DND-41 (cell line): ENCODE measurements at regions not wholly inside any gene's neighbourhood (a gene's known extent, or its start where the extent isn't known, plus 50 kb on each side); places are given as distances from the start of the nearest gene placed in this dataset.
"Not testable (repeated sequence)": the region's sequence is repeated elsewhere in the genome, so short reads cannot be mapped to it uniquely, and the experiment has no call there.

Source experiments
- ATAC-seq: fragments of 200-7000 bp; cut with Tn5 transposase; 3 replicates; pipeline ENCODE4 v1.9.1; 2021; ENCODE audit warnings: low read depth; ENCODE audit not compliant: insufficient read depth
- DNase-seq: peaks from one replicate; pipeline ENCODE4 v3.0.0-alpha.2; 2020
- H2AFZ ChIP-seq: 2 replicates; pipeline ENCODE4 v1.6.0; 2012; ENCODE audit warnings: low read depth, low read length
- H3K27ac ChIP-seq: 2 replicates; pipeline ENCODE4 v1.5.1; 2012; ENCODE audit warnings: low read length, inconsistent platforms
- H3K27me3 ChIP-seq: fragments of 200-600 bp; sonication (generic); 2 replicates; pipeline ENCODE4 v1.6.0; 2012; ENCODE audit warnings: low read length, mild to moderate bottlenecking, inconsistent platforms; ENCODE audit not compliant: insufficient read depth, poor library complexity
- H3K36me3 ChIP-seq: 2 replicates; pipeline ENCODE4 v1.5.1; 2012; ENCODE audit warnings: low read length, inconsistent platforms; ENCODE audit not compliant: insufficient read depth
- H3K4me1 ChIP-seq: 2 replicates; pipeline ENCODE4 v1.5.1; 2012; ENCODE audit warnings: mild to moderate bottlenecking, low read length; ENCODE audit not compliant: insufficient read depth
- H3K4me2 ChIP-seq: 2 replicates; pipeline ENCODE4 v1.6.0; 2012; ENCODE audit warnings: mild to moderate bottlenecking, moderate library complexity, low read length, inconsistent platforms; ENCODE audit not compliant: insufficient read depth
- H3K4me3 ChIP-seq, 2 experiments: fragments of 200-600 bp in 1 of 2; shearing (Covaris generic) in 1 of 2; 2 replicates each; pipeline ENCODE4 v1.5.1; 2012 to 2016; ENCODE audit warnings: inconsistent platforms in 2 of 2, low read length in 2 of 2, mild to moderate bottlenecking in 2 of 2, low read depth in 1 of 2, moderate library complexity in 1 of 2
- H3K79me2 ChIP-seq: 2 replicates; pipeline ENCODE4 v1.6.0; 2012; ENCODE audit warnings: low read length, inconsistent platforms; ENCODE audit not compliant: insufficient read depth
- H3K9ac ChIP-seq: 2 replicates; pipeline ENCODE4 v1.6.0; 2012; ENCODE audit warnings: low read depth, mild to moderate bottlenecking, inconsistent platforms, low read length, moderate library complexity
- H3K9me3 ChIP-seq: 2 replicates; pipeline ENCODE4 v1.5.1; 2012; ENCODE audit warnings: low read length, moderate library complexity, mild to moderate bottlenecking, inconsistent platforms; ENCODE audit not compliant: insufficient read depth, severe bottlenecking
- H4K20me1 ChIP-seq: 2 replicates; pipeline ENCODE4 v1.6.0; 2012; ENCODE audit warnings: low read length; ENCODE audit not compliant: insufficient read depth
- EZH2 ChIP-seq: IDR thresholded peaks from 3 replicates; pipeline ENCODE4 v1.6.1; 2012; ENCODE audit warnings: borderline replicate concordance, low read depth, mild to moderate bottlenecking, moderate library complexity, low read length, inconsistent platforms; ENCODE audit not compliant: severe bottlenecking
- TF ChIP-seq, protein P1 (sequence below): IDR thresholded peaks from 2 replicates; pipeline ENCODE4 v1.5.1; 2012; ENCODE audit warnings: borderline replicate concordance, low read length, moderate library complexity, mild to moderate bottlenecking; ENCODE audit not compliant: poor library complexity, severe bottlenecking; ENCODE audit errors: extremely low read depth

DNA sequence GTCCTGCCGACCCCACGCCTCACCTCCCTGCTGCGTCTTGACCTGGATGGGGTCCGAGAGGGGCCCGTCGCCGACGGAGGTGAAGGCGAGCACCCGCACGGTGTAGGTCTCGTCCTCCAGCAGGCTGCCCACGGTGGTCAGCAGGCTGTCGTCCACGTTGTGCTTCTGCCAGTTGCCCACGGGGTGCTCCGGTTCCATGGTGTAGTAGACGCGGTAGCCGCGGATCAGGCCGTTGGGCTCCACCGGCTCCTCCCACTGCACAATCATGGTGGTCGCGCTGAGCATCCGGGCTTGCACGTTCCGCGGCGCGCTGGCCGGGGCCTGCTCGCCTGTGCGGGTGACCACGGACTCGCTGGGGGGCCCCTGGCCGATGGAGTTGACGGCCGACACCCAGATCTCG, 96.7 kb downstream of the PTPRS start:
- ATAC-seq (no peak), DNase-seq (no peak)
- Histone ChIP-seq H4K20me1 (no peaks in the 10 kb centered on the region), H3K4me3 (no peak overlapping the region), H3K9me3 (no peaks in the 10 kb centered on the region), H3K4me1 (no peaks in the 10 kb centered on the region), H3K79me2 (no peaks in the 10 kb centered on the region), H3K36me3 (no peaks in the 10 kb centered on the region), H3K9ac (no peak overlapping the region), H3K27ac (no peak overlapping the region), H3K27me3 (no peaks in the 10 kb centered on the region), H2AFZ (no peak overlapping the region), H3K4me2 (no peak overlapping the region)
- TF ChIP-seq, protein P1, sequence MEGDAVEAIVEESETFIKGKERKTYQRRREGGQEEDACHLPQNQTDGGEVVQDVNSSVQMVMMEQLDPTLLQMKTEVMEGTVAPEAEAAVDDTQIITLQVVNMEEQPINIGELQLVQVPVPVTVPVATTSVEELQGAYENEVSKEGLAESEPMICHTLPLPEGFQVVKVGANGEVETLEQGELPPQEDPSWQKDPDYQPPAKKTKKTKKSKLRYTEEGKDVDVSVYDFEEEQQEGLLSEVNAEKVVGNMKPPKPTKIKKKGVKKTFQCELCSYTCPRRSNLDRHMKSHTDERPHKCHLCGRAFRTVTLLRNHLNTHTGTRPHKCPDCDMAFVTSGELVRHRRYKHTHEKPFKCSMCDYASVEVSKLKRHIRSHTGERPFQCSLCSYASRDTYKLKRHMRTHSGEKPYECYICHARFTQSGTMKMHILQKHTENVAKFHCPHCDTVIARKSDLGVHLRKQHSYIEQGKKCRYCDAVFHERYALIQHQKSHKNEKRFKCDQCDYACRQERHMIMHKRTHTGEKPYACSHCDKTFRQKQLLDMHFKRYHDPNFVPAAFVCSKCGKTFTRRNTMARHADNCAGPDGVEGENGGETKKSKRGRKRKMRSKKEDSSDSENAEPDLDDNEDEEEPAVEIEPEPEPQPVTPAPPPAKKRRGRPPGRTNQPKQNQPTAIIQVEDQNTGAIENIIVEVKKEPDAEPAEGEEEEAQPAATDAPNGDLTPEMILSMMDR = no peak
- TF ChIP-seq EZH2 = no peak

DNA sequence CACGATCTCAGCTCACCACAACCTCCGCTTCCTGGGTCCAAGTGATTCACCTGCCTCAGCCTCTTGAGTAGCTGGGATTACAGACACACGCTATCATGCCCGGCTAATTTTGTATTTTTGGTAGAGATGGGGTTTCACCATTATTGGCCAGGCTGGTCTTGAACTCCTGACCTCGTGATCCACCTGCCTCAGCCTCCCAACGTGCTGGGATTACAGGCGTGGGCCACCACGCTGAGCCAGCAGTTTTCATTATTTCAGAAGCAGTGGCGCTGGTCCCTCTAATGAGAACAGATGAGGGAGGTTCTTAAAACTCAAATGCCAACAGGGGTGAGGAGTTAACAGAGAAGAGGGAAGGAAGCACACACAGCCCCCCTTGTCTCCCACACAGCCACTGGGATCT, 98.7 kb downstream of the PTPRS start:
- H3K9me3 ChIP-seq, ATAC-seq, H3K4me2 ChIP-seq, H2AFZ ChIP-seq, H3K27me3 ChIP-seq, H3K27ac ChIP-seq, DNase-seq, H3K9ac ChIP-seq, H4K20me1 ChIP-seq, H3K36me3 ChIP-seq, H3K4me3 ChIP-seq, H3K79me2 ChIP-seq, H3K4me1 ChIP-seq: not testable (repeated sequence)

DNA sequence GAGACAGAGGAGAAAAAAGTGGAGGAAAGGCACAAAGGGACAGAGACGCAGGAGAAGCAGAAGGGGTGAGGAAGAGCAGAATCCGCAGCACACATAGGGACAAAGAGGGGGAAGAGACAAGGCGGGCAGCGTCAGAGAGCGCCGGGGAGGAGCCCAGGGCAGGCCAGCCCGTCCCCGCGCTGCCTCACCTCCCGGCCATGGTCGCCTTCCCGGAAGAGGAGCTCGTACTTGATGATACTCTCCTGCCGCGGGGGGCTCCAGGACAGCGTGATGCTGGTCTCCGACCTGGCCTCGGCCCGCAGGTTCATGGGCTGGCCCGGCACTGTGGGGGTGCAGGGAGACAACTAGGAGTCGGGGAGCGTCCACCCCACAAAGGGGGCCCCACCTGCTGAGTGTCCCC, 100.6 kb downstream of the PTPRS start:
- Histone ChIP-seq H3K79me2 (no peaks in the 10 kb centered on the region), H3K27ac (no peak overlapping the region), H2AFZ (no peak overlapping the region), H3K4me2 (no peak overlapping the region), H3K27me3 (no peaks in the 10 kb centered on the region), H3K4me3 (no peak overlapping the region), H3K36me3 (no peaks in the 10 kb centered on the region), H3K9ac (no peak overlapping the region), H3K4me1 (no peaks in the 10 kb centered on the region), H3K9me3 (no peaks in the 10 kb centered on the region), H4K20me1 (no peaks in the 10 kb centered on the region)
- ATAC-seq (no peak), DNase-seq (no peak)
- TF ChIP-seq EZH2 = no peak
- TF ChIP-seq, protein P1 = no peak

DNA sequence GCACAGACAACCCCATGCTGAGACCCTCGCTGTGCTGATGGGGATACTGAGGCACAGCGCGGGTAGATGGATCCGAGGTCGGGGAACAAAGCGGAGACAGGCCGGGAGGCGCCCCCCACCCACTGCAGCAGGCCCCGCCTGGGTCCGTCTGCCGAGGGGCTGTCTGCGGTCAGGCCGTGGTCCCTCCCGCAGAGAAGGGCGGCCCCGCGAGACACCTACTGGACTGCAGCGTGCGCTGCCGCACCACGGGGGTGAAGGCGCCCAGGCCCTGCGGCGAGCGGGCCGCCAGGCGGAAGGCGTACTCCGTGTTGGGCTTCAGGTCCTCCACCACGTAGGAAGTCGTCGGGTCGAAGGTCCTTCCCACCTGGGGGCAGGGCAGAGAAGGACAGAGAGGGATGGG, 101.9 kb downstream of the PTPRS start:
- no peaks in the 10 kb centered on the region for H3K4me1 ChIP-seq
- DNase-seq (no peak), ATAC-seq (no peak)
- H3K4me2 ChIP-seq = no peak overlapping the region
- TF ChIP-seq EZH2 = no peak
- TF ChIP-seq, protein P1 = no peak
- H2AFZ ChIP-seq = no peak overlapping the region
- H3K9ac ChIP-seq = no peak overlapping the region
- no peaks in the 10 kb centered on the region for H3K27me3 ChIP-seq
- no peaks in the 10 kb centered on the region for H3K79me2 ChIP-seq
- no peaks in the 10 kb centered on the region for H3K36me3 ChIP-seq
- no peak overlapping the region for H3K27ac ChIP-seq
- H3K9me3 ChIP-seq = no peaks in the 10 kb centered on the region
- H4K20me1 ChIP-seq = no peaks in the 10 kb centered on the region
- no peak overlapping the region for H3K4me3 ChIP-seq
